ENCODE measurements at regions not wholly inside any gene's neighbourhood (a gene's known extent, or its start where the extent isn't known, plus 50 kb on each side); places are given as distances from the start of the nearest gene placed in this dataset.

DNA sequence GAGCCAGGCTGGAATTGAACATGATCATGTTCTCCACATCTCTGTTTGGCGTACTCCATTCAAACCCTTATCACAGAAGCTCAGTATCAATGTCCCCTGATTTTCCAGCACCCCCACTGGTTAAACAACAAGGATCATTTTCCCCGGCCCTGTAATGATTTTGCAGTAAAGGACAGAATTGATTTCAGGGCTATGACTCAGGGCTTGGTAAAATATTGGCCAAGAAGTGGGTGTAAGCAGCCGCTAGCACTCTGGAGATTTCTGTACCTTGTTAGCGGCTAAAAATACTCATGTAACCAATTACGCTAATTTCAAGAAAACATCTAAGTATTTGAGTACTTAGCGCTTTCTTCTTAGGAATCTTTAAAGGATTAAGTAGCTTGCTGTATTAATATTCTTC, 69.5 kb upstream of the FNDC3A start:
- TF ChIP-seq, protein P1, sequence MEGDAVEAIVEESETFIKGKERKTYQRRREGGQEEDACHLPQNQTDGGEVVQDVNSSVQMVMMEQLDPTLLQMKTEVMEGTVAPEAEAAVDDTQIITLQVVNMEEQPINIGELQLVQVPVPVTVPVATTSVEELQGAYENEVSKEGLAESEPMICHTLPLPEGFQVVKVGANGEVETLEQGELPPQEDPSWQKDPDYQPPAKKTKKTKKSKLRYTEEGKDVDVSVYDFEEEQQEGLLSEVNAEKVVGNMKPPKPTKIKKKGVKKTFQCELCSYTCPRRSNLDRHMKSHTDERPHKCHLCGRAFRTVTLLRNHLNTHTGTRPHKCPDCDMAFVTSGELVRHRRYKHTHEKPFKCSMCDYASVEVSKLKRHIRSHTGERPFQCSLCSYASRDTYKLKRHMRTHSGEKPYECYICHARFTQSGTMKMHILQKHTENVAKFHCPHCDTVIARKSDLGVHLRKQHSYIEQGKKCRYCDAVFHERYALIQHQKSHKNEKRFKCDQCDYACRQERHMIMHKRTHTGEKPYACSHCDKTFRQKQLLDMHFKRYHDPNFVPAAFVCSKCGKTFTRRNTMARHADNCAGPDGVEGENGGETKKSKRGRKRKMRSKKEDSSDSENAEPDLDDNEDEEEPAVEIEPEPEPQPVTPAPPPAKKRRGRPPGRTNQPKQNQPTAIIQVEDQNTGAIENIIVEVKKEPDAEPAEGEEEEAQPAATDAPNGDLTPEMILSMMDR (conservative IDR thresholded peaks at IDR 0.05; ENCODE audit: low read depth in 2 of 2), result no peak
- TF ChIP-seq REST (IDR thresholded peaks at IDR 0.05; ENCODE audit: unreplicated experiment) (no peak), POLR2AphosphoS5 (IDR thresholded peaks at IDR 0.05; ENCODE audit: low read depth) (no peak), EZH2 (IDR thresholded peaks at IDR 0.05; ENCODE audit: low read depth, unreplicated experiment) (no peak), JUNB (IDR thresholded peaks at IDR 0.05; ENCODE audit: unreplicated experiment) (no peak), CREB1 (CRISPR knock-in tag; IDR thresholded peaks at IDR 0.05; ENCODE audit: low read depth) (no peak), STAT1 (IDR thresholded peaks at IDR 0.05; ENCODE audit: unreplicated experiment) (no peak), NANOG (IDR thresholded peaks at IDR 0.05; ENCODE audit: borderline replicate concordance) (no peak)
- TF ChIP-seq, protein P2, sequence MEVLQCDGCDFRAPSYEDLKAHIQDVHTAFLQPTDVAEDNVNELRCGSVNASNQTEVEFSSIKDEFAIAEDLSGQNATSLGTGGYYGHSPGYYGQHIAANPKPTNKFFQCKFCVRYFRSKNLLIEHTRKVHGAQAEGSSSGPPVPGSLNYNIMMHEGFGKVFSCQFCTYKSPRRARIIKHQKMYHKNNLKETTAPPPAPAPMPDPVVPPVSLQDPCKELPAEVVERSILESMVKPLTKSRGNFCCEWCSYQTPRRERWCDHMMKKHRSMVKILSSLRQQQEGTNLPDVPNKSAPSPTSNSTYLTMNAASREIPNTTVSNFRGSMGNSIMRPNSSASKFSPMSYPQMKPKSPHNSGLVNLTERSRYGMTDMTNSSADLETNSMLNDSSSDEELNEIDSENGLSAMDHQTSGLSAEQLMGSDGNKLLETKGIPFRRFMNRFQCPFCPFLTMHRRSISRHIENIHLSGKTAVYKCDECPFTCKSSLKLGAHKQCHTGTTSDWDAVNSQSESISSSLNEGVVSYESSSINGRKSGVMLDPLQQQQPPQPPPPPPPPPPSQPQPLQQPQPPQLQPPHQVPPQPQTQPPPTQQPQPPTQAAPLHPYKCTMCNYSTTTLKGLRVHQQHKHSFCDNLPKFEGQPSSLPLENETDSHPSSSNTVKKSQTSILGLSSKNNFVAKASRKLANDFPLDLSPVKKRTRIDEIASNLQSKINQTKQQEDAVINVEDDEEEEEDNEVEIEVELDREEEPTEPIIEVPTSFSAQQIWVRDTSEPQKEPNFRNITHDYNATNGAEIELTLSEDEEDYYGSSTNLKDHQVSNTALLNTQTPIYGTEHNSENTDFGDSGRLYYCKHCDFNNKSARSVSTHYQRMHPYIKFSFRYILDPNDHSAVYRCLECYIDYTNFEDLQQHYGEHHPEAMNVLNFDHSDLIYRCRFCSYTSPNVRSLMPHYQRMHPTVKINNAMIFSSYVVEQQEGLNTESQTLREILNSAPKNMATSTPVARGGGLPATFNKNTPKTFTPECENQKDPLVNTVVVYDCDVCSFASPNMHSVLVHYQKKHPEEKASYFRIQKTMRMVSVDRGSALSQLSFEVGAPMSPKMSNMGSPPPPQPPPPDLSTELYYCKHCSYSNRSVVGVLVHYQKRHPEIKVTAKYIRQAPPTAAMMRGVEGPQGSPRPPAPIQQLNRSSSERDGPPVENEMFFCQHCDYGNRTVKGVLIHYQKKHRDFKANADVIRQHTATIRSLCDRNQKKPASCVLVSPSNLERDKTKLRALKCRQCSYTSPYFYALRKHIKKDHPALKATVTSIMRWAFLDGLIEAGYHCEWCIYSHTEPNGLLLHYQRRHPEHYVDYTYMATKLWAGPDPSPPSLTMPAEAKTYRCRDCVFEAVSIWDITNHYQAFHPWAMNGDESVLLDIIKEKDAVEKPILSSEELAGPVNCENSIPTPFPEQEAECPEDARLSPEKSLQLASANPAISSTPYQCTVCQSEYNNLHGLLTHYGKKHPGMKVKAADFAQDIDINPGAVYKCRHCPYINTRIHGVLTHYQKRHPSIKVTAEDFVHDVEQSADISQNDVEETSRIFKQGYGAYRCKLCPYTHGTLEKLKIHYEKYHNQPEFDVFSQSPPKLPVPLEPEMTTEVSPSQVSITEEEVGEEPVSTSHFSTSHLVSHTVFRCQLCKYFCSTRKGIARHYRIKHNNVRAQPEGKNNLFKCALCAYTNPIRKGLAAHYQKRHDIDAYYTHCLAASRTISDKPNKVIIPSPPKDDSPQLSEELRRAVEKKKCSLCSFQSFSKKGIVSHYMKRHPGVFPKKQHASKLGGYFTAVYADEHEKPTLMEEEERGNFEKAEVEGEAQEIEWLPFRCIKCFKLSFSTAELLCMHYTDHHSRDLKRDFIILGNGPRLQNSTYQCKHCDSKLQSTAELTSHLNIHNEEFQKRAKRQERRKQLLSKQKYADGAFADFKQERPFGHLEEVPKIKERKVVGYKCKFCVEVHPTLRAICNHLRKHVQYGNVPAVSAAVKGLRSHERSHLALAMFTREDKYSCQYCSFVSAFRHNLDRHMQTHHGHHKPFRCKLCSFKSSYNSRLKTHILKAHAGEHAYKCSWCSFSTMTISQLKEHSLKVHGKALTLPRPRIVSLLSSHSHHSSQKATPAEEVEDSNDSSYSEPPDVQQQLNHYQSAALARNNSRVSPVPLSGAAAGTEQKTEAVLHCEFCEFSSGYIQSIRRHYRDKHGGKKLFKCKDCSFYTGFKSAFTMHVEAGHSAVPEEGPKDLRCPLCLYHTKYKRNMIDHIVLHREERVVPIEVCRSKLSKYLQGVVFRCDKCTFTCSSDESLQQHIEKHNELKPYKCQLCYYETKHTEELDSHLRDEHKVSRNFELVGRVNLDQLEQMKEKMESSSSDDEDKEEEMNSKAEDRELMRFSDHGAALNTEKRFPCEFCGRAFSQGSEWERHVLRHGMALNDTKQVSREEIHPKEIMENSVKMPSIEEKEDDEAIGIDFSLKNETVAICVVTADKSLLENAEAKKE (CRISPR knock-in tag; IDR thresholded peaks at IDR 0.05), result no peak
